ENCODE measurements at regions not wholly inside any gene's neighbourhood (a gene's known extent, or its start where the extent isn't known, plus 50 kb on each side); places are given as distances from the start of the nearest gene placed in this dataset.

- TF ChIP-seq CTCF (IDR thresholded peaks at IDR 0.05; ENCODE audit: insufficient read depth, low read length, missing control alignments) = no peak
- ChIA-PET CTCF (interaction anchor here (1.5 kb wide), 1 partner anchor 14 kb away, joined by 3 read pairs; no protein-coding TSS in a partner anchor), POLR2A (no interaction called here)
Measured at GRCh38 chr12:102755266-102755665, 161.8 kb downstream of the PAH start.

GRCh38 chr12:102753802-102754201, 163.2 kb downstream of the PAH start:
- POLR2A ChIA-PET = no interaction called here
- no peak for DNase-seq (ENCODE audit: low read depth, low spot score)
- CTCF ChIA-PET = no interaction called here
- no peak for TF ChIP-seq CTCF (IDR thresholded peaks at IDR 0.05; ENCODE audit: insufficient read depth, low read length, missing control alignments)
- H3K4me3 ChIP-seq (ENCODE audit: low read depth, low read length) = no peak overlapping the region

More at GRCh38 chr12:102755266-102755665, 161.8 kb downstream of the PAH start:
- H3K4me3 ChIP-seq (ENCODE audit: low read depth, low read length) = no peak overlapping the region
- no peak for DNase-seq (ENCODE audit: low read depth, low spot score)

- no peak for DNase-seq (ENCODE audit: low read depth, low spot score)
- ChIA-PET CTCF (interaction anchor here (0.7 kb wide), 1 partner anchor 8 kb away, joined by 3 read pairs; no protein-coding TSS in a partner anchor), POLR2A (no interaction called here)
- no peak for TF ChIP-seq CTCF (IDR thresholded peaks at IDR 0.05; ENCODE audit: insufficient read depth, low read length, missing control alignments)
- no peak overlapping the region for H3K4me3 ChIP-seq (ENCODE audit: low read depth, low read length)
Measured at GRCh38 chr12:102748704-102749103, 168.3 kb downstream of the PAH start.

- ChIA-PET CTCF (interaction anchor here (1.1 kb wide), 1 partner anchor 808 kb away, joined by 3 read pairs; no protein-coding TSS in a partner anchor), POLR2A (no interaction called here)
- no peak overlapping the region for H3K4me3 ChIP-seq (ENCODE audit: low read depth, low read length)
- DNase-seq (ENCODE audit: low read depth, low spot score) = no peak
- no peak for TF ChIP-seq CTCF (IDR thresholded peaks at IDR 0.05; ENCODE audit: insufficient read depth, low read length, missing control alignments)
Measured at GRCh38 chr12:102746963-102747362, 170.1 kb downstream of the PAH start.

GRCh38 chr12:102745971-102746600, 171.0 kb downstream of the PAH start:
- no peak overlapping the region for H3K4me3 ChIP-seq (ENCODE audit: low read depth, low read length)
- DNase-seq (ENCODE audit: low read depth, low spot score) = no peak
- CTCF ChIA-PET = interaction anchor here (0.8 to 1.2 kb wide), 2 partner anchors 23 to 808 kb away, joined by 3 to 4 read pairs; no protein-coding TSS in a partner anchor
- TF ChIP-seq CTCF (IDR thresholded peaks at IDR 0.05; ENCODE audit: insufficient read depth, low read length, missing control alignments) = no peak
- POLR2A ChIA-PET = no interaction called here

- ChIA-PET CTCF (interaction anchor here (0.6 to 4.8 kb wide), 17 partner anchors 8 to 820 kb away, joined by 3 to 35 read pairs (median 6); no protein-coding TSS in a partner anchor), POLR2A (no interaction called here)
- no peak for DNase-seq (ENCODE audit: low read depth, low spot score)
- no peak for TF ChIP-seq CTCF (IDR thresholded peaks at IDR 0.05; ENCODE audit: insufficient read depth, low read length, missing control alignments)
- no peak overlapping the region for H3K4me3 ChIP-seq (ENCODE audit: low read depth, low read length)
Measured at GRCh38 chr12:102741196-102741595, 175.8 kb downstream of the PAH start.

Data from AG04449 (cell line).